OCI-LY1 (cell line): ENCODE measurements at regions not wholly inside any gene's neighbourhood (a gene's known extent, or its start where the extent isn't known, plus 50 kb on each side); places are given as distances from the start of the nearest gene placed in this dataset.

Experiments
- H2AFZ ChIP-seq: fragments of 200-600 bp; sonication (generic), shearing (Covaris generic); 2 replicates; pipeline ENCODE4 v1.6.0; 2014; ENCODE audit warnings: antibody characterized with exemption, mild to moderate bottlenecking, low read length
- H3F3A ChIP-seq: fragments of 200-600 bp; sonication (generic), shearing (Covaris generic); 2 replicates; pipeline ENCODE4 v1.6.0; 2014; ENCODE audit warnings: mild to moderate bottlenecking, antibody characterized with exemption, low read length, moderate library complexity; ENCODE audit not compliant: insufficient read depth
- H3K27ac ChIP-seq: fragments of 200-600 bp; sonication (generic); 2 replicates; pipeline ENCODE4 v1.5.1; 2014; ENCODE audit warnings: low read length, mixed run types, mild to moderate bottlenecking, low read depth; ENCODE audit not compliant: poor library complexity, severe bottlenecking
- H3K27me3 ChIP-seq: fragments of 200-600 bp; sonication (generic); 2 replicates; pipeline ENCODE4 v1.6.0; 2014; ENCODE audit warnings: antibody characterized with exemption, mild to moderate bottlenecking, low read length, moderate library complexity; ENCODE audit not compliant: insufficient read depth
- H3K36me3 ChIP-seq: fragments of 200-600 bp; sonication (generic); 2 replicates; pipeline ENCODE4 v1.6.1; 2014; ENCODE audit warnings: mild to moderate bottlenecking, antibody characterized with exemption, low read length, moderate library complexity, mixed read lengths; ENCODE audit not compliant: insufficient read depth
- H3K4me1 ChIP-seq: fragments of 200-600 bp; sonication (generic); 2 replicates; pipeline ENCODE4 v1.5.1; 2014; ENCODE audit warnings: mild to moderate bottlenecking, low read length, moderate library complexity; ENCODE audit not compliant: insufficient read depth, severe bottlenecking
- H3K4me2 ChIP-seq: fragments of 200-600 bp; sonication (generic), shearing (Covaris generic); 2 replicates; pipeline ENCODE4 v1.6.1; 2014; ENCODE audit warnings: low read length
- H3K4me3 ChIP-seq: fragments of 200-600 bp; sonication (generic); 2 replicates; pipeline ENCODE4 v1.5.1; 2014; ENCODE audit warnings: low read length, low read depth, mild to moderate bottlenecking, mixed read lengths; ENCODE audit not compliant: poor library complexity, severe bottlenecking
- H3K79me2 ChIP-seq: fragments of 200-600 bp; shearing (Covaris generic); 2 replicates; pipeline ENCODE4 v1.6.1; 2016; ENCODE audit warnings: mixed run types, low read length, mixed read lengths; ENCODE audit not compliant: insufficient read depth
- H3K9ac ChIP-seq: fragments of 200-600 bp; sonication (generic), shearing (Covaris generic); 2 replicates; pipeline ENCODE4 v1.6.1; 2014; ENCODE audit warnings: mild to moderate bottlenecking, low read length, mixed read lengths
- H3K9me2 ChIP-seq: fragments of 200-600 bp; sonication (generic), shearing (Covaris generic); 2 replicates; pipeline ENCODE4 v1.6.1; 2014; ENCODE audit warnings: low read depth, mild to moderate bottlenecking, low read length, mixed read lengths
- H3K9me3 ChIP-seq: fragments of 200-600 bp; shearing (Covaris generic); 2 replicates; pipeline ENCODE4 v1.6.1; 2014; ENCODE audit warnings: low read length, mixed read lengths
- H4K20me1 ChIP-seq: fragments of 200-600 bp; sonication (generic), shearing (Covaris generic); 2 replicates; pipeline ENCODE4 v1.6.0; 2016; ENCODE audit warnings: mild to moderate bottlenecking, low read length; ENCODE audit not compliant: insufficient read depth
- CTCF ChIP-seq: fragments of 200-600 bp; sonication (generic), shearing (Covaris generic); IDR thresholded peaks from 2 replicates; pipeline ENCODE4 v1.5.1; 2017; ENCODE audit warnings: mild to moderate bottlenecking, antibody characterized with exemption, low read length, moderate library complexity, mixed read lengths
- EZH2 ChIP-seq: fragments of 200-600 bp; sonication (generic), shearing (Covaris generic); IDR thresholded peaks from 2 replicates; pipeline ENCODE4 v1.8.0; 2017; ENCODE audit warnings: borderline replicate concordance, mixed run types, mild to moderate bottlenecking, antibody characterized with exemption, low read length, moderate library complexity, mixed read lengths

GRCh38 chr12:19665121-19665900 is 226.0 kb downstream of the AEBP2 start:
- H3K4me1 ChIP-seq = no peaks in the 10 kb centered on the region

GRCh38 chr12:19666070-19666469 is 226.8 kb downstream of the AEBP2 start:
- Histone ChIP-seq H3K36me3 (no peaks in the 10 kb centered on the region), H3K4me2 (no peak overlapping the region), H3K4me3 (no peak overlapping the region), H3F3A (no peaks in the 10 kb centered on the region), H3K9me2 (no peaks in the 10 kb centered on the region), H3K27me3 (no peaks in the 10 kb centered on the region), H4K20me1 (no peaks in the 10 kb centered on the region), H3K9me3 (no peaks in the 10 kb centered on the region), H3K79me2 (no peaks in the 10 kb centered on the region), H3K4me1 (no peaks in the 10 kb centered on the region), H2AFZ (no peak overlapping the region), H3K27ac (no peak overlapping the region), H3K9ac (no peak overlapping the region)
- TF ChIP-seq CTCF (no peak), EZH2 (no peak)

More at GRCh38 chr12:19665121-19665900, 226.0 kb downstream of the AEBP2 start:
- Histone ChIP-seq H3K9ac (no peak overlapping the region), H3K9me3 (no peaks in the 10 kb centered on the region), H3K4me2 (no peak overlapping the region), H3K9me2 (no peaks in the 10 kb centered on the region), H4K20me1 (no peaks in the 10 kb centered on the region), H2AFZ (no peak overlapping the region), H3K4me3 (no peak overlapping the region), H3K36me3 (no peaks in the 10 kb centered on the region), H3F3A (no peaks in the 10 kb centered on the region), H3K27ac (no peak overlapping the region), H3K27me3 (no peaks in the 10 kb centered on the region), H3K79me2 (no peaks in the 10 kb centered on the region)
- TF ChIP-seq EZH2 = no peak
- no peak for TF ChIP-seq CTCF

GRCh38 chr12:19669793-19670192 is 230.5 kb downstream of the AEBP2 start:
- Histone ChIP-seq H2AFZ (no peak overlapping the region), H3K9ac (no peak overlapping the region), H3K79me2 (no peaks in the 10 kb centered on the region), H3K4me3 (no peak overlapping the region), H3K27me3 (no peaks in the 10 kb centered on the region), H3K9me2 (no peaks in the 10 kb centered on the region), H3K9me3 (no peaks in the 10 kb centered on the region), H3K4me2 (no peak overlapping the region), H3K27ac (no peak overlapping the region), H3K4me1 (no peaks in the 10 kb centered on the region), H3K36me3 (no peaks in the 10 kb centered on the region), H3F3A (no peaks in the 10 kb centered on the region), H4K20me1 (no peaks in the 10 kb centered on the region)
- TF ChIP-seq EZH2 (no peak), CTCF (no peak)
